ENCODE measurements at regions not wholly inside any gene's neighbourhood (a gene's known extent, or its start where the extent isn't known, plus 50 kb on each side); places are given as distances from the start of the nearest gene placed in this dataset.

- TF ChIP-seq ARID4B (CRISPR knock-in tag; IDR thresholded peaks at IDR 0.05; ENCODE audit: borderline replicate concordance) (no peak), RELA (CRISPR knock-in tag; IDR thresholded peaks at IDR 0.05; ENCODE audit: borderline replicate concordance) (no peak), ELF4 (CRISPR knock-in tag; IDR thresholded peaks at IDR 0.05; ENCODE audit: low read depth) (no peak), NR2C2 (CRISPR knock-in tag; IDR thresholded peaks at IDR 0.05) (no peak), ZNF425 (CRISPR knock-in tag; conservative IDR thresholded peaks at IDR 0.05) (no peak), PRDM15 (CRISPR knock-in tag; IDR thresholded peaks at IDR 0.05) (no peak)
These were observed 391.1 kb downstream of the FAM133A start (continued) for GRCh38 chrX:94065091-94065490.

DNA sequence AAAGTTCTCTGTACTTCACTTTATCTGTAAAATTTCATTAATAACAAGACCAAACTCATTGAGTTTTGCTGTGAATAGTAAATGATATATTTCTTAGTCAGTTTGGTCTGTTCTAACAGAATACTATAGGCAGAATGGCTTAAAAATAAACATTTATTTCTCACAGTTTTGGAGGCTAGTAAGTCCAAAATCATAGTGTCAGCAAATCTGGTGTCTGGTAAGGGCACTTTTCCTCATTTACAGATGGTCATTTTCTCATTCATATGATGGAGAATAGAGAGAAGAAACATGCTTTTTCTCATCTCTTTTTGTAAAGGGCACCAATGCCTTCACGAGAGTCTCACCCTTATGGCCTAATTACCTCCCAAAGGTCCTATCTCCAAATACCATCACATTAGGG lies 415.1 kb downstream of the FAM133A start:
- DNase-seq (ENCODE audit: low spot score) (no peak), ATAC-seq (no peak)
- Mint-ChIP-seq H3K36me3 (no peaks in the 10 kb centered on the region), H3K27me3 (ENCODE audit: low read depth) (no peaks in the 10 kb centered on the region), H3K4me3 (no peak overlapping the region), H3K4me1 (no peaks in the 10 kb centered on the region), H3K9me3 (no peaks in the 10 kb centered on the region), H3K27ac (no peak overlapping the region)
- POLR2A ChIA-PET: no interaction called here
- CTCF ChIA-PET: no interaction called here
- no peak for TF ChIP-seq ZNF232 (CRISPR knock-in tag; IDR thresholded peaks at IDR 0.05)
- TF ChIP-seq, protein P1, sequence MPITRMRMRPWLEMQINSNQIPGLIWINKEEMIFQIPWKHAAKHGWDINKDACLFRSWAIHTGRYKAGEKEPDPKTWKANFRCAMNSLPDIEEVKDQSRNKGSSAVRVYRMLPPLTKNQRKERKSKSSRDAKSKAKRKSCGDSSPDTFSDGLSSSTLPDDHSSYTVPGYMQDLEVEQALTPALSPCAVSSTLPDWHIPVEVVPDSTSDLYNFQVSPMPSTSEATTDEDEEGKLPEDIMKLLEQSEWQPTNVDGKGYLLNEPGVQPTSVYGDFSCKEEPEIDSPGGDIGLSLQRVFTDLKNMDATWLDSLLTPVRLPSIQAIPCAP (CRISPR knock-in tag; IDR thresholded peaks at IDR 0.05): no peak
- no peak for TF ChIP-seq GTF2I (CRISPR knock-in tag; conservative IDR thresholded peaks at IDR 0.05)
- TF ChIP-seq NR3C1 (CRISPR knock-in tag; conservative IDR thresholded peaks at IDR 0.05; ENCODE audit: low read depth): no peak
- no peak for TF ChIP-seq ZNF425 (CRISPR knock-in tag; conservative IDR thresholded peaks at IDR 0.05)
- no peak for TF ChIP-seq CREB1 (CRISPR knock-in tag; IDR thresholded peaks at IDR 0.05)
- TF ChIP-seq CDX4 (CRISPR knock-in tag; IDR thresholded peaks at IDR 0.05; ENCODE audit: borderline replicate concordance): no peak
- TF ChIP-seq ZNF423 (CRISPR knock-in tag; IDR thresholded peaks at IDR 0.05): no peak
- TF ChIP-seq ESRRA (CRISPR knock-in tag; IDR thresholded peaks at IDR 0.05; ENCODE audit: borderline replicate concordance): no peak

Data from WTC11 (cell line).